Amniotic stem cell (primary cell): ENCODE measurements at regions not wholly inside any gene's neighbourhood (a gene's known extent, or its start where the extent isn't known, plus 50 kb on each side); places are given as distances from the start of the nearest gene placed in this dataset.
A peak's percentile ranks its signal among the peaks of the same experiment; 100 is the strongest.

ENCODE experiments used
- DNase-seq: peaks from one replicate; lab custom pipeline; 2025; lab: John Stamatoyannopoulos, UW

DNA sequence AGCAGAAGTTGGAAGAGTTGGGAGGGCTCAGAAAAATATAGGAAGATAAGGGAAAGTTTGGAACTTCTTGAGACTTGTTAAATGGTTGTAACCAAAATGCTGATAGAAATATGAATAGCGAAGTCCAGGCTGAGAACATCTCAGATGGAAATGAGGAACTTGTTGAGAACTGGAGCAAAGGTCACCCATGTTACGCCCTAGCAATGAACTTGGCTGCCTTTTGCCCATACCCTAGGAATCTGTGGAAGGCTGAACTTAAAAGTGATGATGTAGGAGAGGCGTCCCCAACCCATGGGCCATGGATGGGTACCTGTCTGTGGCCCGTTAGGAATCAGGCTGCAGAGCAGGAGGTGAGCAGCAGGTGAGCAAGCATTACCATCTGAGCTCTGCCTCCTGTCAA is 347.8 kb downstream of the ARL4A start:
- DNase-seq = no peak

DNA sequence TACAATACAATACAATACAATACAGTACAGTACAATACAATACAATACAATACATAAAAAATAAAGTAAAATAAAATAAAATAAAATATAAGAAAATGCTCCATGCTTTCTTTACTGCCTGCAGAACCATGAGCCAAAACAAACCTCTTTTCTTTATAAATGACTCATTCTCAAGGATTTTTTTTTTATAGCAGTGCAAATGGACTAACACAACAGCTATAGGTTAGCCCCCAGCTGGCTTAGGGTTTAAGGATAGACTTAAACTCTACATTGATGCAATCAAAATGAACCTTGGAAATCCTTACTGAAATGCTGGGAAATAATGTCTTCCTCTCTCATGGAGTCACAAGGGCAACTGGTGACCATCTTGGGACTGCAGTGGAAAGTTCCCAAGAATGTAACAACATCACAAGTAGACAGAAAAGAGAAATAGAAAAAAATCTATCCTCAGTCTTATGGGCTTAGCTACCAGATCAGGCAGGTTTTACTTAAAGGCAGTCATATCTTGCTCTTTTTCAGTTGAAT is 348.9 kb downstream of the ARL4A start:
- DNase-seq = no peak

DNA sequence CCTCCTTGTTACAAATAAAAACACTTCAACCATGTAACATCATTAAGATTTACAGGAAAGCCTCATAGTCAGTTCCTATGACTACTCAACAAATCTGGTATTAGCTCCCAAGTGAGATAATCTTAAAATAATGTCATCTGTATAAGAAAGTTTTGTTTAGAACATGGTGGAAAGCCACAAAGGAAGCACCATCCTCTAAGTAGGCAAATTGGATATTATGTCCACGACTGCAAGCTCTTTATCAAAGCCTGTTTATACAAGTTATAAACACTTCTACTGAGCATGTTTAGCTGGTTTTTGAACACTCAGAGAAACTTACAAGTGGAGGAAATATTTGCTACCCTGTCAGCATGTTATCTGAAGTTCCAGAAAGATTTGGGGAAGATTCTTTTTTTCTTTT is 349.8 kb downstream of the ARL4A start:
- no peak for DNase-seq

DNA sequence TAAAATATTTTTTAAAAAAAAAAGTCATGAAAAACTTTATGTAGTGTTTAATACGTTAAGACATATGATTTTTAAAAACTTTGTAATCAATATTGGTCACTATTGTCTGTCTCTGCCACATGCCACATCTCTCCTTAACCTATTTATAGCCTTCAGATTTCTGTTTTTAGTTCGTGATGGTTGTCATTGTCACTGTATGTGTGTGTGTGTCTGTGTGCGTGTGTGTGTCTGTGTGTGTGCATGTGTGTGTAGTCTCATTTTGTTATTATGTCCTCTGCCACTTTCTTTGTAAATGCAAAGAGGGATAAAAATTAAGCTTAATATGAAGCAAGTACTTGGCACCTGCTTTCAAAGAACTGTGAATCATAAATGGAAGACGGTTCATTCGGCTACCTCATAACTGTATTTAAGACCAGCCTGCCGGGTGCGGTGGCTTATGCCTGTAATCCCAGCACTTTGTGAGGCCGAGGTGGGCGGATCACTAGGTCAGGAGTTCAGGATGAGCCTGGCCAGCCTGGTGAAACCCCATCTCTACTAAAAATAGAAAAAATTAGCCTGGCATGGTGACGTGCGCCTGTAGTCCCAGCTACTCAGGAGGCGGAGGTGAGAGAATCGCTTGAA is 354.0 kb downstream of the ARL4A start:
- DNase-seq = no peak

DNA sequence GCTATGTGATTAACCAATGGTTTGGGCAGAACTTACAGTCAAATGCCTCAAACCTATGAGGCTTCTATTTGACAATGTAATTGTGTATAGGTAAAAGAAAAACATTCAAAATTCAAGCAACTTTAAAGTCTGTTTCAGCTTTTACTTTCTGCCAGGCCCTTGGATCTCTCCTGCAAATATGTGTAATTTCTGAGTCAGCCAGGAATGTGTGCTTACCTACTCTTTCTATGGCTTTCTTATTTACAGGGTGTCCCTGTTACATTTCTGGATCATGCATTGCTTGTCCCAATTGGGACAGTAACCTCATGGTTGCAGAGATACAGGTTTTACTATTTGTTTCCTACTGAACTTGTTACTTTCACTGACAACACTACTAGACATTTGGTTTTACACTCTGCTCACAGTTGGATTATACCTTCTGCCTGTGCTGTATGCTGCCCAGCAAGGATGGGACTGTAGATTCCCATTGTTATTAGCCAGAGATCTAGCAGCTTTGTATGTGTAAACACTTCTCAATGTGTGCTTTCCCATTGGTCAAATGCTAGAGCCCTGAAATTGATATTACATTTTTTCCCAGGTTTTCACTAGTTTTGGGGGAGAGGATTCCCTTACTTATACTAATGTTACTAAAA is 355.3 kb downstream of the ARL4A start:
- no peak for DNase-seq

DNA sequence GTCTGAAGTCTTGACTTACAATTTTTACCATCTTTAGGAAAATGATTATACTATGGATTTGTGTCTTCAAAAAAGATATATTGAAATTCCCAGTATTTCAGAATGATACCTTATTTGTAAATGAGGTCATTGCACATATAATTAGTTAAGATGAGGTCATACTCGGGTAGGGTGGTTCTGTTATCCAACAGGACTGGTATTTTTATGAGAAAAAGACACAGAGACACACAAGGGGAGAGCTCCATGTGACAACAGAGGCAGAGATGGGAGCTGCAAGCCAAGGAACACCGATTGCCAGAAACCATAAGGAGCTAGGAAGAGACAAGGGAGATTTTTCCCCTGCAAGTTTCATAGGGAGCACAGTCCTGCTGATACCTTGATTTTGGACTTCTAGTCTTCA is 356.9 kb downstream of the ARL4A start:
- no peak for DNase-seq

DNA sequence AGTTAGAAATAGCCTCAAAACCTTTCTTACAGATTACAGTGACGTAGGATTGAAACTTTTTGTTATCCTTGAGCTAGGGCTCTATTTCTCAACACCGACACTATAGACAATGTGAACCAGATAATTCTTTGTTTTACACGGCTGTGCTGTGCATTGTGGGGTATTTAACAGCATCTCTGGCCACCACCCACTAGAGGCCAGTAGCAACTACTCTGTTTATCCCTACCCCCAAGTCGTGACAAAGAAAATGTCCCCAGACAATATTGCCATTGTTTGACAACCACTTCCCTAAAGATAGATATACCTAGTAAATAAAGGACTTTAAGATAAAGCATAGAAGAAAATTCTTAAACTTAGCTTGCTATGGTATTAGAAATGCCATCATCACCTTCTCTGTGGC is 359.6 kb downstream of the ARL4A start:
- DNase-seq = no peak

DNA sequence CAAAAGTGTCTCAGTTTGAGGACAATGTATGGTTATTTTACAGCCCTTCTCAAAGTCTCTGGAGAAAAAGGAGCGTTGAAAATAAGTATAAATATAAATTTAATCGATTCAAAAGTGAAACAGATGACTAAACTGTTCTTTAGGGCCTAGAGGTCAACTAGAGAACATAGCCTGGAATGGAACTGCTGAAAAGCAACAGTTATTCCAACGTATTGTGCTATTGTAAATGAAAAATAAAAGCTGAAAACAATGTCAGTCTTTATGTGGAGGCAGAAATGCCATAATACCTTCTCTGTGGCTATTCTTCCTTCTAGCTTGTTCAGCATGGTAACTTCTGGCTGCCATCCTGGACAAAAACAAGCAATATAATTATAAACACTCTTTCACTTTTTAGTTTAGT is 362.5 kb downstream of the ARL4A start:
- DNase-seq = no peak

DNA sequence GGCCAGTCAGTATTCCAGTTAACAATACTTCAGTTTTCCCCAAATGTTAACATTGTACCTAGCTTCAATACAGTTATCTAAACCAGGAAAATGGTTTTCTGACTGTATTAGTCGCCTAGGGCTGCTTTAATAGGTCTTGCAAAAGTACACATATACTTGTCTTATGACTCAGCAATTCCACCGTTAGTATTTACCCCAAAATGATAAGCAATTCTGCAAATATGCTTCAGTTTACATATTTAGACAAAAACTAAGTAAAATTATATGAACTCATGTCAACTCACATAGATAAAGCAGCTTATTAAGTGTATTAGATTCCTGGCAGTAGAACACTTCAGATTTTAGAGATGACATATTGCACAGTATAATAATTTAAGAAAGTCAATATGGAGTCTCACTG is 363.3 kb downstream of the ARL4A start:
- peak; percentile 50 for DNase-seq

DNA sequence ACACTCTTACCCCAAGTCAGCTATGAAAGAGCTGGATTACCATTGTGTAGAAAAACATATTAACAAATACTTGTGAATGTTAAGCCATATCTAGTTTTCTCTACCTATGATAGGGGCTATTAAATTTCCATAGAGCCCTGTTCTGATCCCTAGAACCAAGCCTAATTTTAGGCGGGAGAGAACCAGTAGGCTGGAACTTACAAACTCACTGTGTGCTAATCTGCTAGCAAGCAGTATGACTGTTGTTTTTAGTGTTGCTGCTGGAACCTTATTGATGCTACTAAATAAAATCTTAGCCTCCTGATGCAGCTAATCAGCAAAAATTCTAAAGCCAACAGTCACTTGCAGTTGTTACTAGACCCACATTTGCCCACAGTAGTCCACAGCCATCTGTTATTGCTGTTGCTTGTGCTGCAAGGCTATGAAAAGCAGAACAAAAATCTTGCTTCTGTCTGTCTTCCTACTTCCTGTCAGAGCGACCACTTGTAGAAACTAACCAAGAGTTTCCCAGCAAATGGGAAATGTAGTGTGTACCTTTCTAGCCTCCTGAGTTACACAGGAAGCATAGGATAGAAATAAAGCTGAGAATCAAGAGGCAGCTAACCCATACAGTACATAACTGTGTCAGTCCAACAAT is 368.4 kb downstream of the ARL4A start:
- DNase-seq = no peak

DNA sequence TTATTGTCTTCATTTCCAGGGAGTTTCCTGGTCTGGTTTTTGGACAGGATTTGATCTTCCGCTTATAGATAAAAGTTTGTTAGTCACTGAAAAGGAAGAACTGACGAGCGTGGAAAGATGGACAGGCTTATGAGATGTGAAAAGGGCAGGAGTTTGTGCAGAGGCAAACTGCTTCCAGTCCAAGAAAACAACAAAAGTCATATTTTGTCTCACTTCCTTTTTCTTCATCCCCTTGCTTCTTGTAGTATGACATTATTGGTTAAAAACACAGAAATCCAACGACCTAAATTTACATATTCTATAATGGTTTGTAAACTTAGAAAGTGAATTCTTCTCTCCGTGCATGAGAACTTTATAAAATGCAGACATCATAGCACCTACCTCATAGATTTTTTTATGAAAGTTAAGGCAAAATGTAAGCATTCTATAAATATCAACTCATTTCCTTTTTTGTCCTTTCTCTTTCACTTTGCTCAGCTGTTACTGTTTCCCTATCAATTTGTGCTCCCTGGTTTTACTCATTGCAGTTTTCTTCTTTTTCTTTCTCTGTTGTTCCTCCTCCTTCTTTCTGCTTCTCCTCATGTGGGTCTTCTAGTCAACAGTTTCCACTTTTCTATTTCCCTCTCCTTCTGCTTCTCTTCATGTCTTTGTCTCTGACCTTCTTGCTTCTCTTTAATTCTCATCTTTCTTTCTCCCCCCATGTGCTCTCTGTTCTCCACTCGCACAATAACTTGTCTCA is 370.2 kb downstream of the ARL4A start:
- DNase-seq = no peak

DNA sequence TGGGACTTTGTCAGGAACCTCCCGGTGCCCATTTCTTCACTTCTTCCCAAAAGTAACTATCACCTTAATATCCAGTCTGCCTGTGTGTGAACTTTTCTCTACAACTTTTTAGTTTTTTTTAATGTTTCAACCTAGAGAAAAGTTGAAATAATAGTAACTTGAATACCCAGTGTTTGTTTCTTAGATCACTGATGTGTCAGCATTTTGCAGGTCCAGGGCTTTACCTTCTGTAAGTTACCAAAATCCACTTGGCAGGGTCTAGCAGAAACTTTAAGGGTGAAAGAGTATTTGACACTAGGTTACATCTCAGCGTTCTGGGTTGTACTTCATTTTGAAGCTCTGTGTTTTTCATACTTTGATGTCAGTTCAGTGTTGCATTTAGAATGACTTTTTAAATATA is 372.7 kb downstream of the ARL4A start:
- DNase-seq = no peak

DNA sequence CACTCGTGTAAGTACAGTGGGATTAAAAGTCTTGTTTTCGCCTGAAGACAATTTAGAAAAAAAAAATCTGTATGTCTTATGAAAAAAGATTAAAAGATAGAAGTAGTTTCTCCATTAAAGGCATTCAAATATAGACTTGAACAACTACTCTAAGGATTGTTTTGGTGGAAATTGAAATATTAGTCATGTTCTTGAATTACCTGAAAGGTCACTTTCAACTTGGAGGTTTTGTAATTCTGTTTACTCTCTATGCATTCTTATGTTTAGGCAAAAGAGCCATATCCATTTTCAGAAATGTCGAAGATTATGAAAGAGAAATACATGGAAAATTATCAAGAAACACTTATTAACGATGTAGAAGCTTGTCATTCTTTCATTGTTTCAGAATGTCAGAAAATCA is 373.7 kb downstream of the ARL4A start:
- DNase-seq = no peak

DNA sequence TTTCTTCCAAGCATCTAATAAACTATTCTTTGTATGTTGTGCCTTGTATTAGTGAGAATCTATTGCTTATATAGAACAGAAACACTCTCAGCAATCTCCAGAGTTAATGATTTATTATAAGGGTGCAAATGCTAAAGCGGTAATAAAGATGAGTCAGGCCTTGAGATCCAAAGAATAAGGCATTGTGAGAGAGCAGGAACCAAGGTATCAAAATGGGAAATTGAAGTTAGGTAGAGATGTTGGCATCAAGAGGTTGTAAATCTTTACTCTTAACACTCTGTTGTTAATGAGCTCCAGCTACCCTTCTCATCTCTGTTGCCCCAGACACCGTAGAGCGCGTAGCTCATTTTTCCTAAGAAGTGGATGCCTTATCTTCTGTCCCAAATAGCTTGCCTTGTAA is 375.2 kb downstream of the ARL4A start:
- no peak for DNase-seq

DNA sequence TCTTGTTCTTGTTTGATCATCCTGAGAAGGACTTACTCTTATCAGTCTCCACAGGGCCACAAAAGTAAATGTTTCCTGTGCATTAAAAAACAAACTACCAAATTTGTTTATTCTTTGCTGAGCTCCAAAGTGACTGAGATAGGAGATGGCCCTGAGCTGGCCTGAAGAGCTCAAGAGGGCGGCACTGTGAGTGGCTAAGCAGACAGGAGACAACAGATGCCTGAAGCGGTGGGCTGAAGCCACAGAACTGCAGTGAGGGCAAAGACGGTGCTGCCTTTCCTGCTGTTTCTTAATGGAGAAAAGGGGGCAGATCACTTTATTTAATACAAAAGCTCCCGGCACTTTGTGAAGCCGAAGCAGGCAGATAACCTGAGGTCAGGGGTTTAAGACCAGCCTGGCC is 379.6 kb downstream of the ARL4A start:
- no peak for DNase-seq

DNA sequence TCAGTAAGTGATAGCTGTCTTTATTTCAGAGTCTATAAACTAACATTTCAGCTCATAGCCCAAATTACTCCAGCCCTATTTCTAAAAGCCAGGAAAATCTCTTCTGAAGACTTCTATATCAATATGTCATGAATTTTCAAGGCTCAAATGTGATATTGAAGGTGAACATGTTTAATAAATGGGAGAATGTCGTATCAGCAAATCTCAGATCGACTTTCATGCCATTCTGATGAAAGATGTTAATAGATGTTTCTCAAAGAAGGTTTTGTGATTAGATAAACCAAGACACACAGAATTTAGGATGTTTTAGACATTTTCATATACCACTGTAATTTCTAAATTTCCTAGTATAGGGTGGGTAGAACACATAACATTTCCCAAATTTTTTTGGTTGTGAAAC is 380.6 kb downstream of the ARL4A start:
- DNase-seq = no peak

DNA sequence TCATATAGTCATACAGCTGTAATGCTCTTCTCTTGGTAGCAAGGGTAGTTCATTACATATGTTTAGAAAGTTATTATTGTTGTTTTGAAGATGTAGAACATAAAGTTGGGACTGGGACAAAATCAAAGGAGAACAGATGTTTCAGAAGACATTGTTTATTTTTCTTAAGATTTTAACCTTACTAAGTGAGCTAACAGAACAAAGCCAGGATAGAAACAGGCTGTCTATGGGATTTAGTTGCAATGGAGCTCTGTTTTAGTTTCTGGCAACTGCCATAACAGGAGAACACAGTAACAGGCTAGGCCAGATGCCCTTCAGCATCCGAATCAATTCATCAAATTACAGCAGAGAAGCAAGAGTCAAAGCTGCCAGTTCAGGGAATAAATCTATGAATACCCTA is 382.4 kb downstream of the ARL4A start:
- DNase-seq = no peak

DNA sequence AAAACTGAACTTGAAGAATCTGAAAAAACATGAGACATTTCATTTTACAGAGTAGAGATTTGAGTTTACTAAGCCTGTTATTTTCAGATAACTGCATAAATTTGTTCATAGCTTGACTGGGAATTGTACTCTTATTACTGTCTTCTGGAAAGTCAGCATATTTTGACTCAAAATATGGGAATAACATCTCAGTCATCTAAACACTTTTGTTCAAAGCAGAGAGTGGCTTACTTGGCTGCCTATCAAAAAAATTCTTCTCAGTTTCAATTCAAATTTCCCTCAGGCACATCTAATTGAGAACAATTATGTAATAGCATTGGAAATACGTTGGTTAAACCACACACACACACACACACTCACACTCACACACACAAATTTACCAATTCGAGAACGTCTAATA is 384.6 kb downstream of the ARL4A start:
- DNase-seq = no peak

DNA sequence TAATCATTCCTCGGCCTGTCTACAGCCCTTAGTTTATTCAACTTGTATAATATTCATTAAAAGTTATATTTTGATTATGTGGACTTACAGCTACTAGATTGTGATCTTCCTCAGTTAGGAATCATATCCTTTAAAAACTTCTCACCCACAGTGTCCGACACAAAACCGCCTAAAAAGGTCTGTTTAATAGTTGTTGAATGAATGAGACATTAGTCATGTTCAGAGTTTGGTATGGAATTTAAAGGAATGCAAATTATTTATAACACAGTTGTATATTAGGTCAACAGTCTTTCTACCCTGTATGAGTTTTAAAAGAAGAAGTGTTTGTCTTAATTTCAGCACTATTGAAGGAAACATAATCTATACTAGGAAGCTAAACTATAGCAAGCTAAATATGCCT is 390.0 kb downstream of the ARL4A start:
- DNase-seq = no peak

DNA sequence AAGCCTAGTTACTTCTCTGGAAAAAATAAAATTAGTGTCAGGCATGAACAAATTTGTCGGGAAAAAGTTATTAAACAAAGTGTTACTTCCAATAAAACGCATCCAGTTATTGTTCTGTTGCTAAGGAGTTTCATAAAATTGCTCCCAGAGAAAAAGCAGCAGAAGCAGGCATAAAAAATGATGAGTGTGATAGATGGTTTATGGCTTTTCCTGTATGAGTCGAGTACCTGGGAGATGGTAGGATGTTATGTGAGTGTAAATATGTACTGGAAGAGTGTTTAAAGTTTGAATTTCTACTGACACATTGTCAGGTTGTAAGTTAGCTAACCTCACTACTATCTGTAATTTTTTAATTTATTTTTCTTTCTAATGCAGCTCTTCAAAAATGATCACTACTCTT is 390.7 kb downstream of the ARL4A start:
- no peak for DNase-seq

DNA sequence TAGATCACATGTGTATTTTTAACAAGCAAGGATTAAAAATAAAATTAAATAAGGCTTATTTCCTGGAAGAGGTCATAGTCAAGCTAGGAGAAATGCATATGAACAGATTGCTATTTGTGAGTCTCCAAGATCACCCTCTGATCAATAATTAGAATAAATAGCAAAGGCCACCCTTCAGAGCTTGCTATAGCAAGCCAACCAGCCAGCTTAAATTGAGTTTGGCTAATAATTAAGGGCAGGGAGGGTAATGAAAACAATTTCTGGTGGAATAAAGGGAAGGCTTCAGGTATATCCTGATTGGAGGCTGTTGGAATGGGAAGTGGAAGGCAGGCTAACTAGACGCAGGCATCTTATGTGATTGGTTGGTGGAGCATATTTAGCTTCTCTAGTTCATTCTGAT is 403.5 kb downstream of the ARL4A start:
- DNase-seq = no peak

DNA sequence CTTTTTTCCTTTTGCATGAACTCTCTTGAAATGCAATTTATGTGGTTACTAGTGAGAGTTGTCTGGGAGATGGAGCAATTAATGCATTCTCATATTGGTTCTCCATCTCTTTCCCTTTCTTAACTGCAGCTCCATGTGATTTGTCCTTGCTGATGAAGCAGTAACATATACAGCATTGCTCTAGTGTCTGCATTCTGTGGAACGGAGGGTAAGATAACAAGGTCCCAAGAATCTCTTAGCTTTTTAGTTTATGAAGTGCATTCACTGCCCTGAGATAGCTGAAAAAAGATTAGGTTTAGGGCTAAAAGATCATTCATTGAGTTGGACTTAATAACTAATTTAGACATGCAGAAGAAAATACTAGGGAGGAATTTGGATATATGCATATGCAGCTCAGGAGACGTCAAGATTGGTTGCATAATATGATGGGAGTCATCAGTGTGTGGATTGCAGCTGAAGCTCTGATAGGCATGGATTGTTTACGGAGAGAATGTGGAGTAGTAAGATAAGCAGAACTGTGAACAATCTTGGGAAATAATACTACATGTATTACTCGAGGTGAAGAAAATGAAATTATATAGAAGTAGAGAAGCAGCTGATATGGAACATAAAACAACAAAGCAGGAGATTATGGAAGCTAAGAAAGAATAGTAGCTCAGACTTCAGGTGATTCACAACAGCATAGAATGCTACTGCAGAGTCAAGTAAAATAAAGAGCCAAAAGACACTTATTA is 404.7 kb downstream of the ARL4A start:
- DNase-seq = no peak

DNA sequence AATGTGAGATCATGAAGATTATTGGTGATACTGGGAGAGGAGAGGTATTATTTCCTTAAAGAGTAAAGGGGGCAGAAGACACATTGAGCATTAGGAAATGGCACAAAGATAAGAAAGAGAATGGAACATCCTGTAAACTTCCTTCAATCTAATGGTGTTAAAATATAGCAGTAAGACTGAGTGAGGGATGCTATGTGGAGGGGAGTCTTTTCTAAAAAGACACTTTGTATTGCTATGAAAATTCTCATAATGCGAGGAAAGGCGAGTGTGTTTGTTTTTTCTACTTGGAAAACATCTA is 405.2 kb downstream of the ARL4A start:
- DNase-seq = no peak
